NCI-H2196 (cell line): ENCODE measurements at regions not wholly inside any gene's neighbourhood (a gene's known extent, or its start where the extent isn't known, plus 50 kb on each side); places are given as distances from the start of the nearest gene placed in this dataset.

Experiments
- DNase-seq: peaks from one replicate; lab custom pipeline; 2025; ENCODE audit not compliant: unreplicated experiment; lab: John Stamatoyannopoulos, UW

GRCh38 chr11:33559567-33559966 is 141.1 kb downstream of the C11orf91 start:
- DNase-seq = no peak

DNA sequence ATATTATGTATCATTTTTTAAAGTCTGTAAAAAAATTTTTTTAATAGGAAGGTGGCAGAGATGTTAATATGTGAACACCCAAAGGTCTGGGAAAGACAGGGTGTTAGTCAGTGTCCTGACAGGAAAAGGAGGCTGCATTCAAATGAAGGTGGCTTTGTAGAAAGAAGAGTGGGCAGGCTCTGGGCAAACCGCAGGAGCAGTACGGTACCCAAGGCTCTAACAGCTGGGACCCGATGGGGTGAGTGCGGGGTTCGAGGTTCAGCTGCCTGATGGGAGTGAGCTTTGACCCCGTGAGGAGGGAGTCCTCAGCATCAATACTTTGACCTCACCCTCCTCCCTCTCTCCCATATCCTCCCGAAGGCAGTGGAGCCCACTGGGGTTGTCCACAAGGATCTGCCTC is 142.5 kb downstream of the C11orf91 start:
- no peak for DNase-seq

DNA sequence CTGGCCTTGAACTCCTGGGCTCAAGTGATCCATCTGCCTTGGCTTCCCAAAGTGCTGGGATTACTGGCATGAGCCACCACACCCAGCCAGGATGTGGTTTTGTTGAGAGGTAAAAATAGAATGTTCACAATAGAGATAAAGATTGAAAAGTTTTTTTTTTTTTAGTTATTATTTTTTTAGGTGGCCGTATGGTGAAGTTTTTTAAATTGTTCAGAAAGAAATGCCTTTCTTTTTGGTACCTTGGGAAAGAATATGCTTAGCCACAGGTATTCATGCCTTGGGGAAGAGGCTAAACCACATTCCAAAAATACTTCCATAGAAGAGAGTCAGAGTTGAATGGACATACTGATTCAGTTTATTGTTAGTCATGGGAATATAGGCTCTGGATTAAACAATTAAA is 143.4 kb downstream of the C11orf91 start:
- DNase-seq = no peak

DNA sequence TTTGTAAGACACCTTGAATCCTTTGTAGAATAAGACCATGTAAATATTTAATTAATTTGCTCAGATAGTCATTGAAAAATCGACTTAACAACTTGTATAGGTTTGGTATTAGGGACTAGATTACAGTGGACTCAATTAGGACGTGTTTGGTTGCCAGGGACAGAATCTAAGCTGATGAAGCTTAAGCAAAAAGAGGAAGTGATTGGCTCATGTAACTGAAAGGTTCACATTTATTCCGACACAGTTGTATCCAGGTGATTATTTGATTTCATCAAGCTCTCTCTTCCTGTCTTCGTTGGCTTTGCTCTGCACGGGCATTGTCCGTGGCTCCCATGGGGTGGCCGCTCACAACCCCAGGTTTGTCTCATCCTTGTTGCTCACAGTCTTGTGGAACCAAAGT is 146.4 kb downstream of the C11orf91 start:
- DNase-seq = no peak

GRCh38 chr11:33553486-33553885 is 147.1 kb downstream of the C11orf91 start:
- no peak for DNase-seq

- DNase-seq = no peak
These were observed 147.9 kb downstream of the C11orf91 start for GRCh38 chr11:33552756-33553155.

- DNase-seq = no peak
These were observed 149.6 kb downstream of the C11orf91 start for GRCh38 chr11:33551051-33551450.

- no peak for DNase-seq
These were observed 151.1 kb downstream of the C11orf91 start for GRCh38 chr11:33549483-33549882.

- no peak for DNase-seq
These were observed 154.7 kb downstream of the C11orf91 start for GRCh38 chr11:33545931-33546330.

GRCh38 chr11:33544593-33545373 is 155.8 kb downstream of the C11orf91 start:
- no peak for DNase-seq

- DNase-seq = no peak
These were observed 156.8 kb downstream of the C11orf91 start for GRCh38 chr11:33543823-33544222.

- peak; percentile 8 for DNase-seq
These were observed 157.7 kb downstream of the C11orf91 start for GRCh38 chr11:33542921-33543320.

DNA sequence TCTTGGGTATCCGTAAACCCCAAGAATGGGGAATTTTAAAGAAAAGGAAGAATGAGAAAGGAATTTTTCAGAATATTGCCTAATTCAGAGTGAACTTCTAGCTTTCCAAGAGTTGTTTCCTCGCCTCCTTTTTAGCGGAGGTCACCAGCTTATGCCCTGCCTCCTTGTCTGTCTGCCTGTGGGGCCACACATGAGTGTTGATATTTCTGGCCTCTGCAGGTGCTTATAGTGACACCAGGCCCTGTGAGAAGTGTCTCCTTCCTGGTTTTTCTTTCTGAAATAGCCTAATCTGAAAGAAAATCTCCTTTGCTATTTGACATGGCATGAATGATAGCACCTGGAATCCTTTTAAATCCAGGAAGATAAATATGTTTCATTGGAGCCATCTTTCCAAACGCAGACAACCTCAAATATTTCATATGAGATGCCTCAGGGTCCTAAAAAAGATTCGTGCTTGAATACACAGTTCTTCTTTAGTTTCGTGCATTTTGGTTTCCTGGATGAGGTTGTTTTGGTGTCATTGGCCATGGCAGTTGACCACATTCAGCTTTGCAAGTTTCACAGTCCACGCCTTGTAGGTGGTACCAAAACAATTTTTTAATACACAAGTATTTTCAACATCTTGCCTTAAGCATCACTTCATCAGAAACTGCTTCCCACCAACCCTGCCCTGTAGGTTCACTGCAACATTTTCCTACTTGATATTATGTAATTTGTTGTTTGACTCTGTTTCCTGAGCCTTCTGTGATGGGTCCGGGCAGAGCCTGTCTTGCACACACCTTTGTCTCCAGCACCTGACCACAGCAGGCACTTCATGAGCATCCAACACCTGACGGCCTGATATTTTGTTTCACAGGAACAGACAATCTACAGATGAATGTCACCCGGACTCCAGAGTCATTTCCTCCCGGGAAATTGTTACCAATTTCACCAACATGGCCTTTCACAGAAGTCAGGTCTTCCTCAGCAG is 159.4 kb downstream of the C11orf91 start:
- DNase-seq = no peak

DNA sequence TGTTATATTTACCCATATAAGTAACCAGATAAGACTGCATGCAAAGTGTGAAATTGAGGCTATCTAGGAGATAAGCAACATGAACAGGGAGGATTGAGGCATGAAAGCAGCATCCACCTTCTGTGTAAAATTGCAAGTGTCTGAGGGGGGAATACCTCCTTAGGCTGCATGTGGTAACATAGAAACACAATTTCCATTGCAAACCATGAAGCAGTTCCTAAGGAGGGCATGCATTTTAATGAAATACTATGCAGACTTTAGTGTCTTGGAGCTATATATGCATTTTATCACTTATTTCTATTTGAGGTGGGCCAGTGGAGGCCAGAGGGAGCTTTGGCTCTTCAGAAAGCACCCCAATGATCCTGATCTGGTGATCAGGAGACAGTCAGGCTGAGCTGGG is 160.2 kb downstream of the C11orf91 start:
- DNase-seq = no peak

DNA sequence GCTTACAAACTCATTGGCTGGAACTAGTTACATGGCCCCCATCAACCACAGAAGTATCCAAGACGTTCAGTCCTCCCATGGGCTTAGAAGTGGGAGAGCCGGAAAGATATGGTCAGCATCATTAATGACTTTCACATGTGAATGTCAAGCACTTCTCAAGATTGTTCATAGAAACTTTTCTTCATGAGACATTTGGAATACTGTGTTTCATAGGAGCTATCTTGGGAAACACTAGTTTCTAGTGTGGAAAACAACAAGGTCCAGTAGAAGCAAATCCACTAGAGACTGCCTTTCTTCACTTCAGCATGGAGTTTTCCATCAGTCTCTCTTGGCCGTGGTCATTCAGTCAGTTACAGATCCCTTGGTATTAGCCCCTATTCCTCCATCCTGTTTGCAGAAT is 160.9 kb downstream of the C11orf91 start:
- no peak for DNase-seq

DNA sequence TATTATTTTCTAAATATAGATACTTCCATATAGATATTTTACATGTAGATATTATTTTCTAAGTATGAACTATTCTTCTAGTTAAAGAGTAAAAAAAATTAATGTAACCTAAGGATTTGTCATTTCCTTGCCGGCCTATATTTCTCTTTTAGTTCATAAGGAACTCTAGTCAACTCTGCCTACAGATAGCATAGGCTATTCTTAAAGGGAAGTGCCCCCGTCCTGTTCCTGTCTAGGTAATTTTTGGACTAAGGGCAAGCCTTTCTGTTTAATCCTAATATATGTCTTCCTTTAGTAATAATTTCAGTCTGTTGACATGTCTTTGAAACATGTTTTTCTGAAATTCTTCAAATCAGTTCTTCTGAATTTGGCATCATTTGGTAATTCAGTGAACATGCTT is 161.9 kb downstream of the C11orf91 start:
- no peak for DNase-seq

GRCh38 chr11:33536178-33536577 is 164.4 kb downstream of the C11orf91 start:
- DNase-seq = no peak

DNA sequence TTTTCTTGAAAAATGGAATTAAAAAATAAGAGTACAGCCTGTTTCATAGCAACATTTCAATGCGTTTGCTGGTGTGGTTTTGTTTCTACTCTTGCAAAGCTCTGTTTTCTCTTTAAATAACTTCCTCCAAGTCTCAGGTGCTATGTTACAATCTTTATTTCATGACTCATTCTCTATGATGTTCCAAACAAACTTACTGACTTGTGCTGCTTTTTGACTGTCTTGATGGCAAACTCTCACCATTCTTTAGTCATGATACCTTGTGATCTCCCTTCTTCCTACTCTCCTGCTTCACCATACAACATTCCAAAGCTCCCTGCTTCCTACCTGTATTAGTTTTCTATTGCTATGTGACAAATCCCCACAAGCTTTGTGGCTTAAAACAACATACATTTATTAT is 166.1 kb downstream of the C11orf91 start:
- DNase-seq = no peak

GRCh38 chr11:33533386-33534052 is 167.1 kb downstream of the C11orf91 start:
- no peak for DNase-seq

DNA sequence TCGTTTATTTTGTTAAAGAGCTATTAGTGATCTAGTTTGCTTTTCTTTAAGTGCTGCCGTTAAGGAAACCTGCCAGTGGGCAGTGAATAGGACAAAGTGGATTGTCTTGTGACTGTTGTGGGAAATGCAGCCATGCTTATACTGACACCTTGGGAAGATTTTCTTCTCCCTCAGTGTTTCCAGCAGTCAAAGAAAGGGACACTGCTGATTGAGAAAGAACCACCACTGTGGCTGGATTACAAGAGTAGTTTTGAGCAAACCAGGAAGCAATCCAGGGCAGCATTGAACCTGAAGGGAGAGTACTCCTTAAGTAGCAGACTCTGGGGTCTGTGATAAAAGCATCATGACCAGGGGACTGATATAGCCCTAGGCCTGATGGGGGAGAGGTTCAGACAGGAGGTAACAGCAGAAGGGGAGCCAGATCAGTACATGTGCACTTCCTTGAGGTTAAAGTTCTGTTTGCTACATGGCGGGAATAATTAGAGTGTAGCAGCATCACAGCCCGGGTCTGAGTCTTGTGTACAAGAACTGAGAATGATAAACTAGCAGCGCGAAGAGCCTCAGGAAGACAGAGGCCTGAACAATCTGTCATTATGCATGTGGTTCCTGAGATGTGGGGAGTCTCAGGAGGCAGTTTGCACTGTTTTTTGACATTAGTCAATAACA is 167.8 kb downstream of the C11orf91 start:
- no peak for DNase-seq

GRCh38 chr11:33532257-33532656 is 168.4 kb downstream of the C11orf91 start:
- DNase-seq = no peak
